AG09319 (cell line): ENCODE measurements at regions not wholly inside any gene's neighbourhood (a gene's known extent, or its start where the extent isn't known, plus 50 kb on each side); places are given as distances from the start of the nearest gene placed in this dataset.

ENCODE experiments used
- DNase-seq: peaks from one replicate; pipeline ENCODE4 v3.0.0-alpha.2; 2010; ENCODE audit warnings: low read depth; ENCODE audit errors: extremely low read depth
- CTCF ChIP-seq: IDR thresholded peaks from 2 replicates; pipeline ENCODE4 v1.5.1; 2011; ENCODE audit warnings: low read depth, mild to moderate bottlenecking, inconsistent platforms, low read length, moderate library complexity

GRCh38 chr5:133706506-133707430 lies 94.4 kb upstream of the FSTL4 start:
- no peak for DNase-seq
- TF ChIP-seq CTCF = no peak

GRCh38 chr5:133705331-133705730 lies 93.0 kb upstream of the FSTL4 start:
- no peak for DNase-seq
- TF ChIP-seq CTCF = no peak

GRCh38 chr5:133704411-133704810 lies 92.1 kb upstream of the FSTL4 start:
- DNase-seq = no peak
- no peak for TF ChIP-seq CTCF

GRCh38 chr5:133703935-133704334 lies 91.6 kb upstream of the FSTL4 start:
- TF ChIP-seq CTCF = no peak
- DNase-seq = no peak

GRCh38 chr5:133702791-133703770 lies 90.7 kb upstream of the FSTL4 start:
- TF ChIP-seq CTCF = no peak
- no peak for DNase-seq

GRCh38 chr5:133701871-133702270 lies 89.5 kb upstream of the FSTL4 start:
- TF ChIP-seq CTCF = no peak
- DNase-seq = no peak
